ENCODE measurements at regions not wholly inside any gene's neighbourhood (a gene's known extent, or its start where the extent isn't known, plus 50 kb on each side); places are given as distances from the start of the nearest gene placed in this dataset.

DNA sequence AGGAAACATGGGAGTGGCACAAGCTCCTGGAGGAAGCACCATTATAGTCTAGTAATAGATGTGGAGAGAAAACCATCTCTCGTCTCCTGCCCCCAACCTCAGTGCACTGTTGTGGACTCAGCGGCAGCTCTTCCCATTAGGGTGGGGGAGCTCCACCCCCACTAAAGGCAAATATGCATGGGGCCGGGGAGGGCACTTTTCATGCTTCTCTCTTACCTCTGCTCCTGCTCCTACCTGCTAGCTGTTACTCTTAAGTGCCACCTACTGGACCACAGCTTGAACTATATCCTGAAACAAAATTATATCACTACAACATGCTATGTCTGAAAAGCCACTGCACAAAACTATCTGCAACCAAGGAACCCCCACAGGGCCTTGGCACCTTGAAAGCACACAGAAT is 112.6 kb upstream of the DACH1 start:
- DNase-seq (ENCODE audit: low read depth) = no peak

DNA sequence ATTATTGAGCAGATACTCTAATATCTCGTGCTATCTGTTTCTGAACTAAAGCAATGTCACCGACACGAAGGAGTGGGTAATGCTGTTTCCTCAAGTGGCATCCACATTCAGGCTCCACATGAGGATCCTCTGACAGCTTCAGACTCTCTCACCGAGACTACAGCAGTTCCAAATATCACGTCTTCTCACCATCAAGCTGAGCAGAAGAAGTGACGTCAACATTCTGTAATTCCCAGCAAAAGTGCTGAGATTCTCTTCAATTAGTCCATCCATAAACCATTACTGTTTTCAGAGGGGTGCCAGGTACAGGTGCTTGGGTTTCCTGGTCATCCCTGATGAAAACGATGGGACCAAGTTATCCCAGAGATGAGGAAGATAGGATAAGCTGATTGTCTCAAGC is 110.0 kb upstream of the DACH1 start:
- no peak for DNase-seq (ENCODE audit: low read depth)

DNA sequence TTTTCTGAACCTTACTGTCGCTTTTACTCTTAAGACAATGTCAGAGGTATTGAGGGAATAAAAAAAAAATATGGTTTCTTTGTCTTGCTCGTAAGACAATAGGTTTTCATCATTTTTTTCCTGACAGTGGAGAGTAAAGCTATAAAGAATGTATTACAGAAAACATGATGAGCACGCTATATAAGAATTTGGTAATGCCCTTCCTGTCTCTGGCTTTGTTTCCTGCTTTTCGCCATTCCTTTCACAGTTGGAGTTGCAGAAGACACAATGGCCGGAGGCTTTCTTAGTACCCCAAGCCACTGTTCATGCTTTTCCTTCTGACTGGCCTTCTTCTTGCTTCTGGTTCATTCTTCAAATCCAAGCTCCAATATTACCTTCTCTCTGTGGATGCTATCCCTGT is 101.0 kb upstream of the DACH1 start:
- DNase-seq (ENCODE audit: low read depth) = no peak

DNA sequence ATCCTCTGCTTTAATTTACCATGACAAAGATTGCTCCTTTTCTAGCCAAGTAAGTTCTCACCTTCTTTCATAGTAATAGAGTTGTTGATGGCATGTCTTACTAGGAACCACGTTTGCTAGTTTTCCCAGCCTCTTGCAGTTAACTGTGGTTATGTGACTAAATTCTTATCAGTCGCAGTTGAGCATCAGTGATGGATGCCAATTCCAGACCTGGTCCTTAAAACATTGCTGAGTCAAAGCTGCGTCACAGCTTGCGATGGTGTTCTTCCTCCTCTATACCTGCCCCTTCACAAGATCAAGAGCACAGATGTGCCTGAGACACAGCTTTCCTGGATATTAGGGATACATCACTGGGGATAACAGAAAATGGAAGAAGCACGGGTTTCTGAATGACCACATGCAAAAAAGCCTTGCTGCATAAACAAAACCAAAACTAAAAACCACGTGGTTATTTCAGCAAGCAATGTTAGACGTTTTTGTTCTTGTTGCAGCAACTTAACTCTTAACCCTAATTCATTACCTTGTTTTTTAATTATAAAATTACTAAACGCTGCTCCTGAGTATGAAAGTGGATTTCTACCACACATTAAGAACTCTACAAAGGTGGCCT is 97.6 kb upstream of the DACH1 start:
- peak; percentile 1 for DNase-seq (ENCODE audit: low read depth)

DNA sequence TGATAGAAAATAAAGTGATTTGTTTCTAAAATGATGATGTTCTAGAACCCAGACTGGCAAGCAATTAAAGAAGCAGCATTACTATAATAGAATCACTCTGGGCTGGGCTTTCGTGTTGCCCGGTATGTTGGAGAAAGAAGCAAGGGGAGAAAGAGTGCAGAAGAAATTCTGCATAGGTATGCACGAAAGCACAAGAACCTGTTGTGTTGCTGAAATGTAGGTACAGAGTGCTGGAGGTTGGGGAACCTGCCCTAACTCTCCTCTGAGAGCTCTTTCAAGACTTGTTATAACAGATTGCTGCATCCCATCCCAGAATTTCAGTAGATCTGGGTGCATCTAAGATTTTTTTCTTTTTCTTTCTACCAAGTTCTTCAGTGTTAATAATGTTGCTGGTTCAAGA is 95.7 kb upstream of the DACH1 start:
- no peak for DNase-seq (ENCODE audit: low read depth)

DNA sequence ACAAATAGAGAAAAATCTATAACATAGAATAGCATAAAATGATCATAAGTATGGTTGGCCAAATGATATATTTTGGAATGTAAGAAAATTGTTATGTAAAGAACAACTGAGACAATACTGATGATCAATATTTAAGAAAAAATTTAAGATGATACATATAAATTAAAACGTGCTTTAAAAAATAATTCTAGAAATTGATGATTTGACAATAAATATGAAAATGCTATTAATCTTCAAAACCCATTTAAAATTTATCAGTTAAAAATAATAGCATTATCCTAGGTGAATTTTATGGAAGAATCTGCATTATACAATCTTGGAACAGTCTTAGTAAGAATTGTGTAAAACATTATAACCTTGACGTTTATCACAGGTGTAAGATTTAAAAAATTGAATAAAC is 95.1 kb upstream of the DACH1 start:
- DNase-seq (ENCODE audit: low read depth) = no peak

DNA sequence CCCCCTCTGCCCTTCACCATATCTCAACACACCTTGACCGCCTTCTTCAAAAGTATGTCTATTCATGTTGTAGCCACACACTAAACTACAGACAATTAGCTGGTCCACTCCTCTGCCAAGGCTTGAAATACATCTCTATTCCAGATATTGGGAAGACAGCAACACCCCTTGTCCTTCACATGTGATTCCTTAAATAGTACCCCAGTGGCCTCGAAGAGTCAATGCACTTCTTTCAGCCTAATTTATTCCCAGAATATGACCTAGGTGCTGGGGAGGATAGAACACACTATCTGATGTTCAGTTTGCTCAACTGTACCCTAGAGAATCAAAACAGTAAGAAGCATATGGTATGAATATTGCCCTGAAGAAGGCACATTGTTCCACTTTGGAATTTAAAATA is 82.4 kb upstream of the DACH1 start:
- DNase-seq (ENCODE audit: low read depth) = no peak

DNA sequence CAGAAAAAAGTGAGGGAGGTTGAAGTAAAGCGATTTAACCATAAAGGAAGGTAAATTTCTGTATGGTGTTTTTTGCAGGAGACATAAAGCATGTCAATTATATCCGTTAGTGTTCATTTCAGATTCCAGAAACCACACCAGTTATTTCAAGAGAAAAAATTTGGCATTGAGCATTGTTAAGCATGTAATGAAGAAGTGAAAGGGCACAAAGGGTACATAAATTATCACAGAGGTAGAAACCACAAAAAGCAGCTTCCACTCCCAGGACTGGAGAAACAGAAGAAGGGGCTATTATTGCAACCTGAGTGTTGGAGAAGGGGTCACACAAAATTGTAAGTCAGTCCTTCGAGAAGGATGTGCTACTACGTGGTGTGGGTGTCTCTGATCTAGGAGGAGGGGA is 72.2 kb upstream of the DACH1 start:
- no peak for DNase-seq (ENCODE audit: low read depth)

DNA sequence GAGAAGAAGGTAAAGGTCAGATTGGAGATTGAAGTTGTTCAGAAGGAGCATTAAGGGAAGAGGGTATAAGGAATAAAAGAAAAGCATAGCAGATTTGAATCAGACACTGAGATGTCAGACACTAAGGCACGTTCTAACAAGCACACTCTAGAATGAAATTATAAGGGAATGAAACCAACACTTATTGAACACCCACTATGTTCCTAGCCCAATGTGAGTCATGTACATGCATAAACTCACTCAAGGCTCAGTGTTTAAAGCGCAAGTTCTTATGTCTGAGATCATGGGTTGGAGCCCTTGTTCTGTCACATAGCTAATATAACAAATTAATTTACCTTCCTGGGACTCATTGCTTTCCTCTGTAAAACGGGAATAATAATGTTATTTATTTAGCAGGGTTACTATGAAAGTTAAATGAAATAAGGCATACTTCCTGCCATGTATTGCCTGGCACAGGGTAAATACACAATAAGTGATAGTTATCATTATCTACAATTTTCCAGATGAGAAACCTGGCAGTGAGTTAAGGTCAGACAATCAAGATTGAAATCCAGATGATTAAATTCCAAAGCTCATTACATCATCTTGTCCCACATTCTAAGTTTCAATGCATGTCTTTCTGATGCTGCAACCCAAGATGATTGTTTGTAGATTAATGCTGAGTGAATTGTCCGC is 68.3 kb upstream of the DACH1 start:
- no peak for DNase-seq (ENCODE audit: low read depth)

DNA sequence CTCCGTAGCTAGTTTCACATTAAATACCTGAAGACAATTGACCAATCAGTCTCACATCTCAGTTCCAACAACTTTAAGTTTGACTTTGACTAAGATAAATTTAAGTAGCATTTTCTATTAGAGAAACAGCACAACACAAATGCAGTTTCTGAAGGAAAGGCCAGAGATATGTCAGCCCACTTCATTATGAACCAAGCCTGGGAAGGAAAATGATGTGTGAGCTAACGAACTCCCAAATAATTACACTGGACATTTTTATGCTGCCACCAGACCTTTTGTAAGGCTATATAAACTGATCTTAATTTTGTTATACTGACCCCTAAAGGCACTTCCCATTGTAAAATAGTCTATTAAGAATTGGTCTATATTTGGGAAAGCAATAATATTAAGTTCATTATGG is 57.9 kb upstream of the DACH1 start:
- DNase-seq (ENCODE audit: low read depth) = no peak

DNA sequence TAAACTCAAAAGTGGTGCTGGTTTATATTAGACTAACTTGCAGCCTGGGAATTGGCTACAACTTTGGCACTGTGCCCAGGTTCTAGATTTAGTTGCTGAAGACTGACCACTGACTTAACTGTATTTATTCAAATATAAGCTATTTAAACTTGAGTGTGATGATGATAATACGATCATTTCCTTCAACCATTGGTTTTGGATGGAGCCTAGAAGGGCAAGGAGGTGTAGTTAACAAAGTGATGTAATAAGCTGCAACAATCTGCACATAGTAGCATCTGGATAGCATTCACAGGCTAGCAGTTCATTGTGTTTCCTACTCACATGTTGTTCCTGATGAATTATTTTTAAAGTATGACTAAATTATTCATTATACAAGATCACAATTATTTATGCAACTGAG is 55.2 kb upstream of the DACH1 start:
- no peak for DNase-seq (ENCODE audit: low read depth)
